OCI-LY3 (cell line): ENCODE measurements at regions not wholly inside any gene's neighbourhood (a gene's known extent, or its start where the extent isn't known, plus 50 kb on each side); places are given as distances from the start of the nearest gene placed in this dataset.

Source experiments
- H2AFZ ChIP-seq: fragments of 200-600, 300-600 bp; shearing (Covaris generic); 2 replicates; pipeline ENCODE4 v1.6.0; 2014; ENCODE audit warnings: antibody characterized with exemption, low read depth, low read length
- H3K27ac ChIP-seq: fragments of 200-600, 300-600 bp; sonication (generic); 2 replicates; pipeline ENCODE4 v1.5.1; 2014; ENCODE audit warnings: mild to moderate bottlenecking, low read length, moderate library complexity, mixed read lengths
- H3K27me3 ChIP-seq: fragments of 200-600, 300-600 bp; sonication (generic); 2 replicates; pipeline ENCODE4 v1.6.1; 2014; ENCODE audit warnings: low read depth, low read length, mixed read lengths
- H3K36me3 ChIP-seq: fragments of 200-600, 300-600 bp; sonication (generic); replicated peaks from 2 replicates; pipeline ENCODE3; 2014; ENCODE audit warnings: low read depth, low read length, mixed read lengths
- H3K4me1 ChIP-seq: fragments of 300-600, 200-600 bp; sonication (generic); 2 replicates; pipeline ENCODE4 v1.6.1; 2014; ENCODE audit warnings: low read length, mixed read lengths
- H3K4me2 ChIP-seq: fragments of 200-600, 300-600 bp; sonication (generic); 2 replicates; pipeline ENCODE4 v1.6.1; 2014; ENCODE audit warnings: low read length, mixed read lengths
- H3K4me3 ChIP-seq: fragments of 300-600, 200-600 bp; sonication (generic); 2 replicates; pipeline ENCODE4 v1.5.1; 2014; ENCODE audit warnings: antibody characterized with exemption, mild to moderate bottlenecking, low read length, moderate library complexity
- H3K79me2 ChIP-seq: fragments of 300-600, 200-600 bp; shearing (Covaris generic); 2 replicates; pipeline ENCODE4 v1.6.1; 2014; ENCODE audit warnings: mild to moderate bottlenecking, low read length, mixed read lengths
- H3K9ac ChIP-seq: fragments of 300-600, 200-600 bp; shearing (Covaris generic); 2 replicates; pipeline ENCODE4 v1.6.0; 2014; ENCODE audit warnings: mild to moderate bottlenecking, low read length, moderate library complexity
- H3K9me3 ChIP-seq: fragments of 200-600, 300-600 bp; shearing (Covaris generic); 2 replicates; pipeline ENCODE4 v1.6.1; 2014; ENCODE audit warnings: low read length, mixed read lengths; ENCODE audit not compliant: insufficient read depth
- H4K20me1 ChIP-seq: fragments of 200-600, 300-600 bp; sonication (generic); 2 replicates; pipeline ENCODE4 v1.6.1; 2016; ENCODE audit warnings: low read length, mixed read lengths; ENCODE audit not compliant: insufficient read depth
- CTCF ChIP-seq: fragments of 200-600, 300-600 bp; sonication (generic); IDR thresholded peaks from 2 replicates; pipeline ENCODE4 v1.5.1; 2014; ENCODE audit warnings: antibody characterized with exemption, low read length, low read depth
- EZH2phosphoT487 ChIP-seq: fragments of 200-600 bp; shearing (Covaris generic); IDR thresholded peaks from 2 replicates; pipeline ENCODE4 v1.6.1; 2018; ENCODE audit warnings: antibody characterized with exemption, mixed run types, low read depth

GRCh38 chr20:60501048-60501447, 542.8 kb downstream of the CDH26 start:
- Histone ChIP-seq H3K9ac (no peak overlapping the region), H3K27me3 (peaks cover 6% of the 10 kb centered on the region; the same call in 1 of the 2 replicates)
- TF ChIP-seq EZH2phosphoT487 (no peak), CTCF (no peak)

GRCh38 chr20:60502881-60503280, 544.7 kb downstream of the CDH26 start:
- H3K27me3 ChIP-seq = peaks cover 5% of the 10 kb centered on the region; the same call in 1 of the 2 replicates
- no peaks in the 10 kb centered on the region for H3K36me3 ChIP-seq
- no peak overlapping the region for H3K4me3 ChIP-seq
- H3K4me2 ChIP-seq = no peak overlapping the region
- no peak overlapping the region for H3K27ac ChIP-seq
- H3K79me2 ChIP-seq = no peaks in the 10 kb centered on the region
- H3K9me3 ChIP-seq = no peaks in the 10 kb centered on the region
- no peaks in the 10 kb centered on the region for H4K20me1 ChIP-seq
- no peak for TF ChIP-seq CTCF
- no peak for TF ChIP-seq EZH2phosphoT487
- no peak overlapping the region for H3K9ac ChIP-seq
- H3K4me1 ChIP-seq = no peaks in the 10 kb centered on the region
- no peak overlapping the region for H2AFZ ChIP-seq

More at GRCh38 chr20:60501048-60501447, 542.8 kb downstream of the CDH26 start:
- no peaks in the 10 kb centered on the region for H3K4me1 ChIP-seq
- no peaks in the 10 kb centered on the region for H3K9me3 ChIP-seq
- H3K36me3 ChIP-seq = no peaks in the 10 kb centered on the region
- no peak overlapping the region for H2AFZ ChIP-seq
- no peak overlapping the region for H3K4me2 ChIP-seq
- no peak overlapping the region for H3K4me3 ChIP-seq
- no peak overlapping the region for H3K27ac ChIP-seq
- no peaks in the 10 kb centered on the region for H3K79me2 ChIP-seq
- H4K20me1 ChIP-seq = no peaks in the 10 kb centered on the region

- TF ChIP-seq CTCF (no peak), EZH2phosphoT487 (no peak)
- Histone ChIP-seq H3K9ac (no peak overlapping the region), H3K79me2 (no peaks in the 10 kb centered on the region), H2AFZ (no peak overlapping the region), H3K27me3 (peaks cover 10% of the 10 kb centered on the region; the same call in 1 of the 2 replicates), H3K9me3 (no peaks in the 10 kb centered on the region), H4K20me1 (no peaks in the 10 kb centered on the region), H3K4me3 (no peak overlapping the region), H3K27ac (no peak overlapping the region), H3K4me1 (no peaks in the 10 kb centered on the region), H3K36me3 (no peaks in the 10 kb centered on the region), H3K4me2 (no peak overlapping the region)
Measured at GRCh38 chr20:60505423-60505822, 547.2 kb downstream of the CDH26 start.

GRCh38 chr20:60506061-60506460, 547.8 kb downstream of the CDH26 start:
- H4K20me1 ChIP-seq = no peaks in the 10 kb centered on the region
- no peaks in the 10 kb centered on the region for H3K4me1 ChIP-seq
- H3K79me2 ChIP-seq = no peaks in the 10 kb centered on the region
- no peaks in the 10 kb centered on the region for H3K36me3 ChIP-seq
- H3K9ac ChIP-seq = no peak overlapping the region
- H2AFZ ChIP-seq = no peak overlapping the region
- H3K4me2 ChIP-seq = no peak overlapping the region
- H3K27me3 ChIP-seq = peaks cover 10% of the 10 kb centered on the region; the same call in 1 of the 2 replicates
- H3K9me3 ChIP-seq = no peaks in the 10 kb centered on the region
- no peak overlapping the region for H3K4me3 ChIP-seq
- H3K27ac ChIP-seq = no peak overlapping the region
- TF ChIP-seq CTCF = no peak
- TF ChIP-seq EZH2phosphoT487 = no peak
